Medulla oblongata (tissue), 1 donor: ENCODE measurements at regions not wholly inside any gene's neighbourhood (a gene's known extent, or its start where the extent isn't known, plus 50 kb on each side); places are given as distances from the start of the nearest gene placed in this dataset.
"Not testable (repeated sequence)": the region's sequence is repeated elsewhere in the genome, so short reads cannot be mapped to it uniquely, and the experiment has no call there.

Experiments used
- DNase-seq: peaks from one replicate; pipeline ENCODE4 v3.0.0-alpha.2; 2015; ENCODE audit errors: extremely low spot score

- no peak for DNase-seq
Measured at GRCh38 chr3:44130249-44130648, 111.4 kb upstream of the TOPAZ1 start.

- no peak for DNase-seq
Measured at GRCh38 chr3:44132061-44132460, 109.6 kb upstream of the TOPAZ1 start.

- no peak for DNase-seq
Measured at GRCh38 chr3:44132593-44132992, 109.1 kb upstream of the TOPAZ1 start.

DNA sequence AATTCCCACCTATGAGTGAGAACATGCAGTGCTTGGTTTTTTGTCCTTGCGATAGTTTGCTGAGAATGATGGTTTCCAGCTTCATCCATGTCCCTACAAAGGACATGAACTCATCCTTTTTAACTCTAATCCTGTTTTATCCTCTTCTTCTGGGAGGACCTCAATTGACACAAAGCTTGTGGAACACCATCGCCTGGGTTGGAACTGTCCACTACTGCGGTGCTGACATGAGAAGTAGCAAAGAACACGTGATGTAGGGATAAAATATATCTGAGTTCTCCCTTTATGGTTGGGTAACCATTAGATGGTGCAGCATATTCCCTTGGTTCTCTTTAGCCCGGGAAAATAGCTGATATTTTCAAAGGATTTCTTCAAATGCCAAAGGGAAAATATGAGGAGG, 105.3 kb upstream of the TOPAZ1 start:
- DNase-seq = no peak

GRCh38 chr3:44146073-44146472, 95.6 kb upstream of the TOPAZ1 start:
- no peak for DNase-seq

- no peak for DNase-seq
Measured at GRCh38 chr3:44159696-44160300, 81.9 kb upstream of the TOPAZ1 start.

DNA sequence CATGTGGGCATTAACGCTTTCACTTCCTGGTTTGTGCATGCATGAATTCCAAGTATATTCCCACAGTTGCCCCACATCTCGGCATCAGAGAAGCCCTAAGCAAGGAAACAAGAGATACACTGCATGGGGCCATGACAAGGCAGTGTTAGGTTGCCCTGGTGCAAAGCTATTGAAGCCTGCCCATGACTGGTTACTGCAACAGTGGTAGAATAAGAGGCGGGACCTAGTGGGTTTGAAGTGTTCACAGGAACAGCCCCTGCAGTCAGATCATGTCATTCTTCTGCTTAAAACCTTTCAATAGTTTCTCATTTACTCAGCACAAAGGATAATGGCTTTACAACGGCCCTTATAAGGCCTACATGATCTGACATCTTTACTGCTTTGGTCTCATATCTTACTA, 80.9 kb upstream of the TOPAZ1 start:
- DNase-seq = no peak

- no peak for DNase-seq
Measured at GRCh38 chr3:44171891-44172290, 69.8 kb upstream of the TOPAZ1 start.

GRCh38 chr3:44172701-44173100, 69.0 kb upstream of the TOPAZ1 start:
- DNase-seq = not testable (repeated sequence)

DNA sequence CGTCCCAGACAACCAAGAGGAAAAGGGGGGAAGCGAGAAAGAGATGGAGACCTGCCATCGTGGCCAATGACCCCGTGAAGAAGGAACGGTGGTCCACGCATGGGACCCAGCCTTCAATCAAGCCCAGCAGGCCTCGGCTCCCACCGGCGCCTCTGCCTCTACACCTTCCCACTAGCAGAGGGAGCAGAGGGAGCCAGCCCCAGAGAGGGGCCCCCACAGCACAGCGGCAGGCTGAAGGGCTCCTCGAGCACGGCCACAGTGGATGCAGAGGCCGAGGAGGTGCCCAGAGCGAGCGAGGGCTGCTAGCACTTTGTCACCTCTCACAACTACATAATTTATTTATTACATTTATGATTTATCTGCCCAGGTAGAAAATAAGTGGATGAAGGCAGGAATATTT, 68.4 kb upstream of the TOPAZ1 start:
- no peak for DNase-seq

DNA sequence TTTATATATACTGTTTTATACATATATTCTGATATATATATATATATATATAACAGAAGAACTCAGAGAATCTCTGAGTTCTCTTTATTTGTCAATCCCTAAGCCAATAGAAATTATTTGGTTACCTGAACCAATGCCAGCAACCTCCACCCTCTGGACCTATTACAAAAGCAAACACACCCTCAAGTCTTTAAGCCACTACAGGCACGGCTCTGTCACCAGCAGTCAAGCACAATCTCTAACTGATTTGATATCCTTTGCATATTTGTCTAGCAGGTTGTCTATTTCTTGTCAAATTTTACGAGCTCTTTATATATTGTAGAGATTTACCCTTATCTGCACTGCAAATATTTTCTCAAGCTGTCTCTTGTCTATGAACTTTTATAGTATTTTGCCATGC, 66.6 kb upstream of the TOPAZ1 start:
- DNase-seq = no peak

GRCh38 chr3:44179246-44179645, 62.4 kb upstream of the TOPAZ1 start:
- DNase-seq = no peak

DNA sequence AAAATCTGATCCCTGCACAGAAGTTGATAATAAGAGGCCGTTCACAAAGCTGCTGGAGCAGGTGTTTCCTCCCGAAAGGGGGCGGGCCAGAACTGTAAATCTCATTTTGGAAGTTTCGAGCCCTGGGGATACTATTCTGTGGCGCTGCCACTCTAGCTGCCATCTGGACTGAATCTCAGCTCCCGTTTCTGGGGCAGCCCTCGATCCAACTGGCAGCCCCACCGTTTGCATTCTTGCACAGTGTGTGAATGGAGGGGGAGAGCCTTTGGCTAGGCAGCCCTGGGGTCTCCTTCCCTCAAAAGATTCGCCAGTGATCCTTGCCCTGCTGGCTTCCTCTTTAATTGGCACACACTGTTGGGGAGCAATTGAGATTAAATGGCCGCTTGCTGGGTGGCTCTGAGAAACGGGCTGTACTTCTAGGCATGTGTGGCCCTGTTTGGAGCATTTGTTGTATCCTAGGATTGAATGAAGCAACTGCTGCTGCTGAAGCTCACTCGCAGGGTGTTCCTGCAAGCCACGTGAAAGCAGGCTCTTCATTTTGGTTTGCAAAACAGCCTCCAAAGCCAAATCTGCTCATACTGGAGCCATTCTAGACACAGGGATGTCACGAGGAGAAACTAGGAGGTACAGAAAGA, 57.2 kb upstream of the TOPAZ1 start:
- DNase-seq = peak; percentile 62

DNA sequence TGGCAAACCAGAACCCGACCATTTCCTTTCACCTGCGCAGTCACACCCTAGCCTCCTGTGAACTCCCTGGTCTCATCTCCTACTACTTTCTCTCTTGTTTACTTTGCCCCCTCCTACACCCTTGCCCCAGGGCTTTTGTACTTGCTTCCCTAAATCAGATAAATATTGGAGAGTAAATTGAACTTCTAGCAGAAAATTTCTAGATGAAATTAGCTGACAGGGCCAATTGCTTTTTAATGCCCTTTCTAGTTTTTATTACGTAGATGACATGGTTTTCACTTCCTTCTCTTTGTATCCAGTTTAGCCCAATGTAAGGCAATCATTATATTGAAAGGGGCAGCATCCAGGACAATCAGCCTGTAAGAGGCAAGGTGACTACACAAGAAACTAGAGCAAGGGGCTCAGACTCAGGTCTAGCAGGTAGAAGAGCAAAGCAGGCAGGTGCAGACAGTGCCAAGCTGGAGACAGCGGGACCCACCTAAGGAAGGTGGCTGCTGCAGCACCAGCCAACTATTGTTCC, 56.2 kb upstream of the TOPAZ1 start:
- DNase-seq = no peak

DNA sequence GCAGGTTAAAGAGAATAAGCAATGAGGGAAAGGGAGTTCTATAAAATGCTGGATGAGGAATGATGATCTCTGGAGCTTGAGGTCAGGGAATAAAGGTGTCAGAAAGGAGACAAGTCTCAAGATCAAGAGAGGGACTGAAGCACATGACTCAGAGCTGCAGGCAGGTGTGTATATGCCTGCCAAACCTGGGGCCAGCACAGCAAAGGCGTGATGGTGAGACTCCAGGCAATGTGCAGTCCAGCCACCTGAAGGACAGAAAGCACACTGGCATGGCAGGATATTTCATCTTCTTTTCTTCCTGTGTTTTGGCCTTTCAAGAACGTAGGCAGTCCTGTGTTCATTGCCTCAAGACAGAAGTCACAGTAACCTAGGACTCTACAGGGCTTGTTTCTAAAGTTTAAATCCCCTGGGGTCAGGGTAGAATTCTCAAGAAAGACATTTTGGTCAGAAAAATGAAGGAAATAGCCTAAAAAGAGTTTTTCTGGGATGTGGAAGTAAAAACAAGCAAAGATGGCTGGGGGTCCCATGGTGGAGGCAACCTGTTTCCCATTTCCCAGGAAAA, 55.5 kb upstream of the TOPAZ1 start:
- DNase-seq = no peak

- no peak for DNase-seq
Measured at GRCh38 chr3:44186712-44187111, 55.0 kb upstream of the TOPAZ1 start.
